DMS 273 (cell line): ENCODE measurements at regions not wholly inside any gene's neighbourhood (a gene's known extent, or its start where the extent isn't known, plus 50 kb on each side); places are given as distances from the start of the nearest gene placed in this dataset.
"Not testable (repeated sequence)": the region's sequence is repeated elsewhere in the genome, so short reads cannot be mapped to it uniquely, and the experiment has no call there.

Experiments
- DNase-seq: peaks from one replicate; lab custom pipeline; 2025; ENCODE audit not compliant: unreplicated experiment; lab: John Stamatoyannopoulos, UW

DNA sequence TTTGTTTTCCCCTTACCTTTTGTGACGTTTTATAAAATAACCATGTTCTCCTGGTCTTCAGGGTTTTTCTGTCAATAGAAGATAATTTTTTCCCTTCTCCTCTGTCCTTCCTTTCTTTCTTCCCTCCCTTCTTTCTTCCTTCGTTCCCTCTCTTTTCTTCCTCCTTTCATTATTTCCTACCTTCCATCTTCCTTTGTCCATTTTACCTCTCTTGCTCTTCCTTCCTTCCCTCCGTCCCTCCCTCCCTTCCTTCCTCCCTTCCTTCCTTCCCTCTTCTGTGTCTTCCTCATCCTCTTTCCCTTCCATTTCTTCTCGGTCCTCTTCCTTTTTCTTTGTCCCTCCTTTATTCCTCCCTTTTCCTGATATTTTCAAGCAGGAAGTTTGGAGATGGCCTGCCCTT lies 128.2 kb downstream of the TEX36 start:
- DNase-seq: no peak

DNA sequence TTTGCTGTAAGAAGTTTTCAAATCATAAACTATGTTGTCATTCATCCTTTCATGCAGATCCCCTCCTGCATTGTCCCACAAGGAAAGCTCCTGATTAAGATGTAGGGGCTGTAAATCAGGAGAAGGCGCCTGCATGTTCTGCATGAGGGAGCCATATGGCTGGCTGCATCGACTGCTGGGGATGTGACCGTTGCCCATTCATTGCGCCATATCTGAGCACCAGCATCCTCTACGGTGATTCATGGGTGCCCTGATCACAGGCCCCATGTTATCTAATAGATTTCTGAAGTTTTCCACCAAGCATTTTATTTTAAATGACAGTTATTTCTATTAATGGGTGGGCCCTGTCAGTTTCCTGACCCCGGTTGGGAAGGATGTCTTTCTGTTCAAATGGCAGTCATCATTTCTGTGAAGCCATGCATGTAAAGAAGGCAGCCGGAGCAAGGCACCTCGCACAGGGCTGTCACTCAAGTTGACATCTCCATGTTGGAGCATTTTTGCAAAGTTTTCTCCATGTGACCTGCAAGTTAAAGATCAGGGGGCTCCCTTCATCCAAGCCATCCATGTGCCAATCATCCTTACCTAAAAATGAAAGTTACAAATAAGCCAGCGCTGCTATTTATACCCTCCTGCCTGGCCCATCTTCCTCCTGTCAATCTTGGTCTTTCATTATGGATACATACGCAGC lies 128.8 kb downstream of the TEX36 start:
- no peak for DNase-seq

DNA sequence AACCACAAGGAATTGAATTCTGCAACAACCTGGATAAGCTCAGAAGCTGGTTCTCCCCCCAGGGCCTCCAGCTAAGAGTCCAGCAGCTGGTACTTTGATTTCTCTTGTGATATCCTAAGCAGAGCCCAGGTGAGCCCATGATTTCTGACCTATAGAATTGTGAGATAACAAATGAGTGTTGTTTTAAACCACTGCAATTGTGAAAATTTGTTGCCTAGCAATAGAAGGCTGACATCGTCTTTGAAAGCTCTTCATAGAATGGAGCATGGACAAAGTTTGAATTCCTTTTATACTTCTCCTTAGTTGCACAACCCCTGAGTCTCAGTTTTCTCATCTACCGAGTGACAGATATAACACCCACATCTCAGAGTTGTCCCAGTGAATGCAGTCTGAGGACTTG lies 129.9 kb downstream of the TEX36 start:
- DNase-seq: no peak

DNA sequence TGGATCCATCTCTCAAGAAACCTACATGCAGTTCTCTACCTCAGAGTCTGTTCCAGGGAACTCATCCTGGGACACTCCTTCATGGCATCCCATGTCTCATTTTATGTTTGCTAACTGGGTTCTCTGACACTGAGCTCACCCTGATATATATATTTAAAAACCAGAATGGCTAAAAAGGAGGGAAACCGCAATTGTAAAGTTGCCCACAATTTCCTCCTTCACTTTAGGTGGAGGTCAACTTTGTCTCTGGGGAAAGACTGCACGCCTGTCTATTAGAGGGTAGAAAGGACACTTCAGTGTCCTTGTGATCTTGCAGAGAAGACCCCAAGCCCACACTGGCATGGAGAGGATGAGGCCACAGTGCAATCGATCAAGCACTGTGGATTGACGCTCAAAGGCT lies 131.7 kb downstream of the TEX36 start:
- DNase-seq: no peak

DNA sequence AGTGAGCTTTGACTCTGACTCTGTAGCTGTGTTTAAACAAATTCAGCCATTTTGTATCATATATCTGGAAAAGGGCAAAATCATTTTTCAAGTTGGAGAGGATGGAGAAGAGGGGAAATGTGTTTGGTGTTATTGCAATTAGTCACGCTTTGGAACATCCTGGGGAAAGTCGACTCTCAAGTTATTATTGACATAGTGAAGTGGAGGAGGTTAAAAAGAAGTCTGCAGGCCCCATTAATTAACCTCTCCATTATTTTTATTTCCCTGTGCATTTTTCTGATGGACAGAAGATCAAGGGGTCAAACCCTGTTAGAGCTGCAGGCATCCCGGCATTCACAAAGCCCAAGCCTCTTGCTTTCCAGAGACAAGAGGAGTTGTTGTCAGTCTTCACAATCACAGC lies 132.6 kb downstream of the TEX36 start:
- DNase-seq: no peak

DNA sequence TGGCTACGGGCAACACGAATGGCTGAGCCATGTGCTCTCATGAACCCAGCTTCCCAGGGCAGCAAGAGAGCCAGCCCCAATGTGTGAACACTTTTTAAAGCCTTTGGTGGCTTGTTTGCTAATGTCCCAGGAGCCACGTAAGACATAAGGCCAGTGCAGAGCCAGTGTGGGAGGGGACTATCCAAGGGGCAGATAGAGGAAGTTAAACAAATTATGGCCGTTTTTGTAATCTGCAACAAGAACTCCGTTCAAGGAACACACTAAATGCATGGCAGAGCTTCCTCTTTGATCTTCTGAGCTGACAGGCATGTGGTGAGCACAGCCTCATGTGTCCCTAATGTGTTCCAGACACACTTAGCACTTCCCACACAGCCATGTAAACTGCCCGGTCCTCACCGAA lies 133.3 kb downstream of the TEX36 start:
- no peak for DNase-seq

DNA sequence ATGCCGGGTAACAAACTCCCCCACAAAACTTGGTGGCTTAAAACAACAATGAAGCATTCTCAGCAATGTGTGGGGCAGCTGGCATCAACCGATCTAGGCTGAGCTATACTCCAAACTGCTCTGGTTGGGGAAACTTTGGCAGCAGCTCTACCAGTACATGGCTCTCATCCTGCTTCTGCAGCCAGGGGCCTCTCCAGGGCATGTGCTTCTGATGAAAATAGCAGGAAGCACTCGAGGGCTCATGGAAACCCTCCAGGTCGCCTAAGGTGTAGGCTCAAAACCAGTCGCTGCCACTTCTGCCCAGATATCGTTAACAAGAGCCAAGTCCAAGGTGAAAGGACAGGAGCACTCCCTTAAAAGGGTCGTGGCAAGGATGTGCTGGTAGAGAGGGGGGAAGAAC lies 134.1 kb downstream of the TEX36 start:
- no peak for DNase-seq

DNA sequence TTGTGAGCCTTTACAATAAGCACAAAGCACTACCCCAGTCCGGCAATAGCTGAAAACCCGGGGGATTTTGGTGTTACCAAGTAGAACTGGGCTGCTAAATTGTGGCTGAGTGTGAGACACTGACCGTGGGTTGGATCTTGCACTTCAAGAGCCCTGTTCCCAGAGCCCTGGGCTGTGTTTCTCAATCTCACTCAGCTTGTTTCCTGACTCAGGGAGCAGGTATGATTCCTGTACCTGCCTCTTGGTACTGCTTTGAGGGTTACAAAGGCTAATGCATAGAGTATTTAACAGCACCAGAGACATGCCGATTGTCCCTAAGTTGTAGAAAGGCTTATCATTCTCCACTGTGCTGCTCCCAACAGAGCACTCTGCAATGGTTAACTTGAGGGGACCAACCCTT lies 134.6 kb downstream of the TEX36 start:
- DNase-seq: no peak

DNA sequence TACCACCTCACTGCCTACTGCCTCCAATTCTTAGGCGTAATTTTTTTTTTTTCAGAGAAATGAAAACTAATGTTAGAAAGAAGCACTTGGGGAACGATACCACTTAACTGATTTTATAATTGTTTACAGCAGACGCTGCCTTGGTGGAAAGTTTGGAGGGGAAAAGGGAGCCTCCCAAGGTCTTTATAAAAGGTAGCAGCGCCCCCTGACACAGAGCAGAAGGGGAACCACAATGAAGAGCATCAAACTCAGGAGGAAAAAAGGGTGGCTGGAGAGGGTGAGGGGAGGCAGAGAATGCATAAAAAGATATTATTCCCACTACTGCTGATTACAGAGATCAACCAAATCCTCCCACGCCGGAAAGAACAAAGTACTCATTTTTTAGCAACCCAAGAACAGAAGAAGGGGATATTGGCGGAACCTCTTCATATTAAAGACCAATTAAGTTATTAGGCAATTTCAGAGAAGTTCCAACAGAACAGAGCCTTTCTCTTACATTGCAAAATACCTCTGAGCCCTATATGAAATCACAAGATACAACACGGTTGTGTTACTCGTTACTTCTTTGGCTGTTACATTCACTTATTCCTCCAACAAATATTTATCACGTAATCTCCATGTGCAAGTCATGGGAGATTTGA lies 135.8 kb downstream of the TEX36 start:
- DNase-seq: no peak

DNA sequence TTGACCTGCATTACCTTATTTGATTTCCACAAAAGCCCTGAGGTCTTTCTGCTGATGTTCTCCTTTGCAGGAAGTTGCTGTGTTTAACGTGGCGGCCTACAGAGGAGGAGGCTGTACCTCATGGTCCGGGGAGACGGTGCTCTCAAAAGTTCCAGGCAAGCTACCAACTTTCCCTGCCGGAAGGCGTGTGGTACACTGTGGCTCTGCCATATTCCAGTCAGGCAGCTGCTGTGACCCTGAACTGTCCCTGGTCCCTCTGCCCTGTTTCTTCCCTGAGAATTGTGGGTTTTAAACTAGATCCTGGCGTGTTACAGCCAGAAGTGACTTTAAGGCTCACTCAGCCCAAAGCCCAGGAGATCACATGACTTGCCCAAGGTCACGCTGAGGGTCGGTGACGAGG lies 139.2 kb downstream of the TEX36 start:
- no peak for DNase-seq

DNA sequence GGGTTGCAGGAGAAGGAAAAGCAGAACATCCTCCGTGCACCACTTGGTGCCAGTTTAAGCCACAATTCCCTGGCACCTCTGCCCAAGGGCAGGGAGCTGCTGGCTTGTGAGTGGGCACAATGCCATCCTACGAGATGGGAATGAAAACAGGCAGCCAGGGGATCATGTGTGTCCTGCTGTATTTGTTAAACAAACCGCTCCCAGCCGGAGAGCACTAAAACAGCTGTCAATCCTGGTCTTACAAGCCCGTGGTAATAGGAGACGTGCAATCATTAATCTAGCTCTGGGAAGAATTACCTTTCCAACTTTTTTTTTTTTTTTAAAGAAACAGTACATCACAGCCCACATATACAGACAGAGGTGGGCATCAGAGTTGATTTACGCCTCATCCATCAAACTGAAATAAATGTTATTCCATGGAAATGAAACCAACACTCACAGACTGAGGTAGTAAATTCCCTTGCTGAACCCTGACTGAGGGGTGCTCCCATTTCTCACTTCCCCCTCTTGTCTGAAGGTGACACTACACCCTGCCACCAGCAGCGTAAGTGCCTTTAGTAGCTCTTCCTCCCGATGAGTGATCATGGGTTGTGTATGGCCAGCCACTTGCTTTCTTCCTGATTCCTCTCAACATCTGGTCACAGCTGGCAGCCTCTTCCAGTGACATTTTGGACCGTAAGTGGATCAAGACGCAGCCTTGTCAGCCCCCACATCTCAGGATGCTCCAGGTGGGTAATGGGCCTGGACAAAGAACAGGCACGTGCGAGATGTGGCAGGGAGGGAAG lies 143.8 kb downstream of the TEX36 start:
- peak; percentile 86 for DNase-seq

DNA sequence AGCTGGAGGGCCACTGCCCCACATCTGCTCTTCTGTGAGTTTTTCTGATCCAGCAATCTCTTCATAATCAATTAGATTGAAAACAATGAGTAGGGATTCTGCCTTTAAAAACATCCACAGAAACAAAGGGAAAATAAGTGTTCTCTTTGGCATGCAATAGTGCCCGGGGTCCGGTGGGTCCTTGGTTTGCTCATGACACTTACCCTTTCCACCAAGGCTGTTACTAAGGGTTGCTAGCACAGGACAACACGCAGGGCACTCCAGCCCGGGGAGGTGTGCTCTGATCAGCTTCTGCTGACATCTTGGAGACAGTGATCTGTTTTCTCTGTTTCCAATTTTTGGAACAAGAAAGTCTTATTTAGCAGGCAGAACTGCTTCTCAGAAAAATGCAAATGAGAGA lies 146.7 kb downstream of the TEX36 start:
- DNase-seq: no peak

DNA sequence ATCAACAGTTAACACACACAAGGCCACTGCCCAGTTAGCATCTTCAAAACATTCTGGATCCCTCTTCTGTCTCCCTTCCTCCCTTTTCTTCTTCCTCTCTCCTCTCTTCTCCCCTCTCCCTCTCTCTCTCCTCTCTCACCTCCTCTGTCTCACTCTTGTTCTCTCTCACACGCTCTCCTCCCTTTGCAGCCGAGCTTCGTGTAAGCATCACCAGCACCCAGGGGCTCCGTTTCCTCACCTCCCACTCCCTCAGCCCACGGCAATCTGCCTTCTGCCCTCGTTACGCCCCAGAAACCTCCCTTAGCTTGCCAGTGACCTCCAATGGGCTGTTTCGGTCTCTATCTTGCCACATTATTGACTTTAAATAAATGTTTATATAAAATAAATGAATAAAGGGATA lies 147.4 kb downstream of the TEX36 start:
- DNase-seq: no peak

DNA sequence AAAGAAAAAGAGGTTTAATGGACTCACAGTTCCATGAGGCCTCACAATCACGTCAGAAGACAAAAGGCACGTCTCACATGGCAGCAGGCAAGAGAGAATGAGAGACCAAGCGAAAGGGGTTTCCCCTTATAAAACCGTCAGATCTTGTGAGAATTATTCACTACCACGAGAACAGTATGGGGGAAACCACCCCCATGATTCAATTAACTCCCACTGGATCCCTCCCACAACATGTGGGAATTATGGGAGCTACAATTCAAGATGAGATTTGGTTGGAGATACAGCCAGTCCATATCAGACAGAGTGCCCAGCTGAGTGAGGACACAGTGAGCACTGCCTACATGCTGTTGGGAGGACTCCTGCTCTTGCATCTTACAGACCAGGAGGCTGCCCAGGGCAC lies 148.4 kb downstream of the TEX36 start:
- DNase-seq: no peak

DNA sequence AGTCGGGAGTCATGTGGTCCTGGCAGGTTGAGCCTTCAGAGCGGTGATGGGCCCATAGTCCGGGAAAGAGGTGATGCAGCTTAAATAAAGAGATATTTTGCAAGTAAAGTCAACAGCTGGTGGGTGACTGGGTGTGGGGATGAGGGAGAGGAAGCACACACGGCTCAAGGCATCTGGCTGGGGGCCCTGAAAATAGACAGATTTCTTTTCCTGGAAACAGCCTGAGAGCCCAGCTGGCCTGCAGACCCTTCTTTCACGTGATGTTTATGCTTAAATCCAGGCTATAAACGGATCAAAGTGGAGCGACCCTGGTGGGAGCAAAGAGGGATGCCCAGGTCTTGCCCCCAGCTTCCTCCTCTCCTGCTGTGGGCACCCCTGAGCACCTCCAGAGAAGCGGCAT lies 149.1 kb downstream of the TEX36 start:
- peak; percentile 71 for DNase-seq

DNA sequence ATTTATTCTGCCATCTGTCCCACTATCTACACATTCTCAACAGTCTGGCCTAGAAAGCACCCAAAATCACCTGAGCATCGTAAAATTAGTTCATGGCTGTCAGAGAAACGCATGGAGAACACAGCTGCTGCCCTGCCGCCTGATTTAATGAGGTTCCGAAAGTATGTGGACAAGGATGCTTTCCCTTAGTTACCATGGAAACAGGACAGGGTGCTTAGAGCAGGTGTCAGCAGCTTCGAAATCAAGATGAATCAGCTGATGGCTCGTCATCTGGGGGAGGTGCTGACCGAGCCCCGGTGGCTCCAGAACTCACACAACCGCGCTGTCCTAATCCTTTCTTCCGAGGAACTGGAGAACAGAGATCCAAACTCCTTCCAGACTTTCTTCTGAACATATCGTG lies 151.5 kb downstream of the TEX36 start:
- peak; percentile 58 for DNase-seq

DNA sequence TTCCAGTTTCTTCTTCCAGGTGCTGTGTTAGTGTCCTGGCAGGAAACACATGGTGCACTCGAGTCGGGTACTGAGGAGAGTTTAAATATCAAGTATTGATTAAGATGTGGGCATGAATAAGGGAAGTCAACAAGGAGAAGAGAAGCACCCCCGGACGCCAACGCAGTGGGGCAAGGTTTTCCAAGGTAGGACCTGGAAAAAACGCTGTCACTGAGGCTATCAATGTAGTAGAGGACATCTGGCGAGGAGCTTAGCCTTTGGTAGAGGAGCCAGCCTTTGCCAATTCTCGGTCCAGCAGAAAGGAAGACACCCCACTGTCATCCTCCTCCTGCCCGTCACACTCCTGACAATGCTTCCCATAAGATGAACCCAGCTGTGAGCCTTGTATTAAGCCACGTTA lies 159.6 kb downstream of the TEX36 start:
- no peak for DNase-seq

DNA sequence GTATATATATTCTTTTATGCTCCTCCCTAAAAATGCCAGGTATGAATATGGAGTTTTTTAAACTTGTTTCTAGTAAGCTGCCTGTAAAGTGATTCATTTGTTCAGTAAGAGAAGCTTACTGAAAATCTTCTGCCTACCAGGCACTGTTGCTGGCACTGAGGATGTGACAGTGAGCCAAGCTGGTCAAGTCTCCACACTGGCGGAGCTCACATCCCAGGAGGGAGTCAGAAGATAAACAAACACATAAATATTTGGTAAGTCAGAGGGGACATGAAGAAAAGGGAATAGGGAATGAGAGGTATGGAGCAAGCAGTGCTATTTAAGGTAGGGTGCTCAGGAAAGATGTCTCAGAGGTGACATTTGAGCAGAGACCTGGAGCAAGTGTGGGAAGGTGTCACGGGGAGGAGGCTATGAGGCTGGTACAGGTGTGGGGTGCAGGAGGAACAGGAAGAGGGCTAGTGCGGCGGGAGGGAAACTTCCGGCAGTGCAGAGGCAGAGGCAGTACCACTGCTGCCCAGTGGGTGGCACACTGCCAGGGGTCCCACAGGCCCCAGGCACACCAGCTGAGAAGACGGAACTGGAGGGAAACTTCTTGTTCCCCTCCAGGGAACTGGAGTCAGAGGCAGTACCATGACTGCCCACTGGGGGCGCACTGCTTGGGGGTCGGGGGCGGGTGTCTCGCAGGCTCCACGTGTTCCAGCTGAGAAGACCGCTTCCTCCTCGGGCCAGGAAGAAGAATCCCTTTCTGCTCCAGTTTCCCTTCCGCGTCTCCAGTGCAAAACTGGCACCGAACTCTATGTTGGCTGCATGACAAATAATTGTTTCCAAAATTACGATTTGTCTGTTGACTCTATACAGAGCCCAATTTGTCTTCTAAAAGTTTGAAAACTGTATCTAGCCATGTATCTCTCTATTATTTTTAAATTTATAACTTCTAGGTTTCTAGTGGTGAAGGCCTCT lies 161.0 kb downstream of the TEX36 start:
- peak; percentile 55 for DNase-seq

DNA sequence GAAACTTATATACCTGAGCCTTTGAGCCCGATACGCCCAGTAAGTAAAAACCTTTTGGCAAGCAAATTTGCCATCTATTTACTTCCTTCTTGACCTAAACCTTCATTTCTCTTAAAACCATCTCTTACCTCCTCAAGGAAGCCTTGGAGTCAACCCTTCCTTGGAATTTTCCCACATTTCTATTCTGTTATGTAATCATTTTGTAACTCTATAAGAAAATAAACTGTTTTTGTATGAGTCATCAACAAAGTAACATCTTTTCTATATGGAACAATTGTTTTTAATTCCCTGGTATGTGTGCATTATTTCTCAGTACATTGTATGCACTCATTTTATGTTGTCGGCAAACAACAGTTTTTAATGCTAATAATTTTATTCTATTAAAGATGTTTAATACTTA lies 162.0 kb downstream of the TEX36 start:
- DNase-seq: no peak

DNA sequence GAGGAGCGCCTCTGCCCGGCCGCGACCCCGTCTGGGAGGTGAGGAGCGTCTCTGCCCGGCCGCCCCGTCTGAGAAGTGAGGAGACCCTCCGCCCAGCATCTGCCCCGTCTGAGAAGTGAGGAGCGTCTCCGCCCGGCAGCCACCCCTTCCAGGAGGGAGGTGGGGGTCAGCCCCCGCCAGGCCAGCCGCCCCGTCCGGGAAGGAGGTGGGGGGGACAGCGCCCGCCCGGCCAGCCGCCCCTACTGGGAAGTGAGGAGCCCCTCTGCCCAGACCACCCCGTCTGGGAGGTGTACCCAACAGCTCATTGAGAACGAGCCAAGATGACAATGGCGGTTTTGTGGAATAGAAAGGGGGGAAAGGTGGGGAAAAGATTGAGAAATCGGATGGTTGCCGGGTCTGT lies 164.6 kb downstream of the TEX36 start:
- not testable (repeated sequence) for DNase-seq

DNA sequence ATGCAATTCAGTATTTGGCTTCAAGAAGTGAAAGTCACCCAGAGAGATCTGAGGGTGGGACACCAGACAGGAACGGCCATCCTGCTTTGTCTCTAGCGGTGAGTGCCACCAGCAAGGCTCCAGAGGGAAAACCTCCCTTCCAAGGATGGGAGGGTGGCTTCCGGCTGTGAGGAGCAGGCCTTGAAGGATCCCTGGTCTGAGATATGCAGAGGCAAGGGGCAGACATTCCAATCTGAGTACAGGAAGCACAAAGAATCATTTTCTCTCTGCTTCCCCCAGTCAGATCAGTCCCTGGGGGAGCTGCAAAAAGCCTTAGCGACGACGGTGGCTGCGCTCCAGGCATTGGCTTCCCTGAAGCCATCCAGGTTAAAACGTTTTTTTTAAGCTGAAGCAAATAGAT lies 167.4 kb downstream of the TEX36 start:
- DNase-seq: no peak
